CD4-positive, alpha-beta T cell treated with Interleukin-15 for 1 hour (primary cell): ENCODE measurements at regions not wholly inside any gene's neighbourhood (a gene's known extent, or its start where the extent isn't known, plus 50 kb on each side); places are given as distances from the start of the nearest gene placed in this dataset.

Experiments
- DNase-seq: peaks from one replicate; pipeline ENCODE4 v3.0.0-alpha.2; 2020

DNA sequence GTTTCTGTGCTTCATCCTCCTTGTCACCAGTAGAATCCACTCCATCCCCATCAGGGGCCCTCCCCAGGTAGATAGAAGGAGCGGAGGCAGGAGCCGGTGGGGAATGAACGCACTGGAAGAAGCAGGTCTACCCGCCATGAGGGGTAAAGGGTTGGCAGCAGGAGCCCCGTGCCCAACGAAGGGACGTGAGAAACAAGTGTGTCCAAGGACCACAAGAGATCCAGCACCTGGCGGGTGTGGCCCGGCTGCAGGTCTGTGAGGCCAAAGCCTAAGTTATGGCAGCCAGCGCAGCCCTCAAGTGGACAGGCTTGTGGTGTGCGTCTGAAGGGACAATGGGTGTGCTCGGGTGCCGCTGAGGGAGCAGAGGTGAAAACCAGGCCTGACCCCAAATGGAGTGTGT is 94.3 kb downstream of the IRX2 start:
- DNase-seq = no peak

DNA sequence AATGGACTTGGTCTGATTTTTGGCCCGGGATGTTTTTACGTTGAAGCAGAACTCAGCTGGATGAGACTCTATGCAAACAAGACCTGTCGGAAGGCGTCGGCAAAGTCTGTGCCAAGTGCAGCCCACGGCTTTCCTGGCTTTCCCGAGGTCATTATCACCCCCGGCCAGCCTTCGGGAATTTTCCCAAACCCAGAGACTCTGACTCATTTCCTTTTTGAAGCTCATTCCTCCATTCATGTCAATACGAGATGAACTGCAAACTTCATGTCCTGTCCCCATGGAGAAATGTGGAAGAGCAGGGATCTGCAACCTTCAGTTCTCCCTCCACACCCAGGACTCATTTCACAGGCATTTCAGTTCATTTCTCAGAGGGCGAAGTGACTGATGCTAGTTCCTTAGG is 95.3 kb downstream of the IRX2 start:
- no peak for DNase-seq

DNA sequence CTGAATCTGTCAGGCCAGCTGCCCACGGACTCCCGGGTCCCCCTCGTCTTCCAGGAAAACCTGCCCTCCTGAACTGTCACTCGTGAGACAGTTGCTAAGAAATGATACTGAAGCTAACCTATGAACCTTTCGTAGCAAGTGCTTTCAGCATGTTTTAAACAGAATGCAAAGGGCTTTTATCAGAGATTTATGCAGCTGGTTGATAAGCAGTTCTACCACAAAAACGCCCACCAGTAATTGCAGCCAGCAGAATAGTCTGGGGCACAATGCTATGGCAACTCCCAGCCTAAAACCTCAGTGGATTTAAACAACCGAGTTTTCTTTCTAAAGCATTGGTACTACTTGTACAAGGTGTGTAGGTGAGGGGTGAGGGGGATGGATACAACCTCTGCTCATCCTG is 97.5 kb downstream of the IRX2 start:
- DNase-seq = no peak

DNA sequence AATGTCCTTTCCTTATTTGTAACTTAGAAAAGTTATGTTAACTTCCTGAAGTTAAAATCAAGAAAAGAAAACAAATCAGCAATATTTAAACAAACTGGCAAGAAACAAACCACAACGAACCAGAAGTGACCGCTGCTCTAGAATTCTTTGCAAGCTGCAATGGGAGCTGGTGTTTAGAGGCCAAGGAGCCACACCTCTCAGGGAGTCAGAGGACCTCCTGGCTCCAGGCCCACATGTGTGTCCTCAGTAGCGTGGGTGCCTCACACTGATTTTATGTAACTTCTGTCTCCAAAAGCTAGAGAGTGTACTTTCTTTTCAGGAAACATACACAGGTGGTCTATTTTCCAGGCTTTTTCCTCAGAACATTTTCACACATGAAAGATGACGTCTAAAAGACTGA is 100.4 kb downstream of the IRX2 start:
- DNase-seq = no peak

DNA sequence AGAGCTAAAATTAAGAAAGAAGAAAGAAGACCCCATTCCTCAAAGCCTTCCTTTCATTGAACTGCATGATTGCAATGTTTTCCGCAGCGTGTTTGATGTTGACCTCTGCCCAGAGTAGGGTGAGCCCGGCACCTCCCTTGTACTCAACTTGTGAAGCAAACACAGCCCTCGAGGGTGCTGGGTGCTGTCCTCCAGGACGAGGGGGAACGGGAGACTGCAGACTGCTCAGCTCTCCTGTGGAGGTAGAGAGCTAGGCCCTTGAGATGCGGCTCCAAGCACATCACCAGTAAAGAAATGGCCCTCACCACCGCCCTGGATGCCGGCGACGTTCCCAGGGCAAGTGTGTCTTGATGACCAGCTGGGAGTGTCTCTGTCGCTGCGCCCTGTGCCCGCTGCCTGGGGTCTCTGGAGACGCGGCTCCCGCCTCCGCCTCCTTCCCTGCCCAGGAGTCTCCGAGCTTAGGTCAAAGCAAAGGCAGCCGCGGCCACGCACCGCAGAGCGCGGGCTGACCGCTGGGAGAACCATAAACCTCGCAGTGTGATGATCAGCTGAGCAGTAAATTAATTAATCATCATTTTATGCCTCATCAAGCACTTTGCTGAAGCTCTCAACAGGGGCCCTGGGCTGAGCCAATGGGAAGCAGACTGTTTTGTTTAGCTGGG is 108.7 kb downstream of the IRX2 start:
- no peak for DNase-seq

DNA sequence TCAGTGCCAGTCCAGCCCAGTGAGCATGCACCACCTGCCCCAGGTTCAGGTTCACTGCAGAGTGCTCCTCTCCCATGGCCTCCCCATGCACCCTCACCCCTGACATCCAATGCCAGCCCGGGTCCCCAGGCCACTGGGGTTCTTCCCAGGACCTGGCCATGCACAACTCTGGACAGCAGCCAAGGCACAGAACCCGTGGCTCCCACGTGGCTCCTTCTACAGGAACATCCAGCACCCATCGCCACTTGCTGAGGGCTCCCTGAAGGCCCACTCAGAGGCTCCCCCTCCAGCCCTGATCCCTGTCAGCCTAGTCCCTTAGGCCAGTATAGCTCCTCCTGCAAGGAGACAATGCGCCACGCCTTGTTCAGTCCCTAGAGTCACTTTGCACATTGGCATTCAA is 110.8 kb downstream of the IRX2 start:
- DNase-seq = no peak

DNA sequence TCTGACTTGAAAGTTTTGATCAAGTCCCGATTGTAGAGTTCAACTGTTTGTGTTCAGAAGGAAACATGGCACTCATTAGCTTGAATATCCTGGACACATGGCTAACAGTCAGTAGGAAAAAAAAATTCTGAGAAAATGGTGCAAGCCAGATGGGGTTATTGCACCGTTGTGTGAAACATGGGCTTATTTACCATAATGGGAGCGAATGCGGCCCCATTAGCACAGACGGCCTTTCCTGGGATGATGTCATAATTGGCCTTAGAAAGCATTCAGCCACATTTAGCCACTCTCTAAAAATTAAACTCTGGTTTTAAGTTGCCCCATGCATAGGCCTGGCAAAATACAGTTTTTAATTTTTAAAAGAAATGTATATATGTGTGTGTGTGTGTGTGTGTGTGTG is 112.1 kb downstream of the IRX2 start:
- DNase-seq = no peak

DNA sequence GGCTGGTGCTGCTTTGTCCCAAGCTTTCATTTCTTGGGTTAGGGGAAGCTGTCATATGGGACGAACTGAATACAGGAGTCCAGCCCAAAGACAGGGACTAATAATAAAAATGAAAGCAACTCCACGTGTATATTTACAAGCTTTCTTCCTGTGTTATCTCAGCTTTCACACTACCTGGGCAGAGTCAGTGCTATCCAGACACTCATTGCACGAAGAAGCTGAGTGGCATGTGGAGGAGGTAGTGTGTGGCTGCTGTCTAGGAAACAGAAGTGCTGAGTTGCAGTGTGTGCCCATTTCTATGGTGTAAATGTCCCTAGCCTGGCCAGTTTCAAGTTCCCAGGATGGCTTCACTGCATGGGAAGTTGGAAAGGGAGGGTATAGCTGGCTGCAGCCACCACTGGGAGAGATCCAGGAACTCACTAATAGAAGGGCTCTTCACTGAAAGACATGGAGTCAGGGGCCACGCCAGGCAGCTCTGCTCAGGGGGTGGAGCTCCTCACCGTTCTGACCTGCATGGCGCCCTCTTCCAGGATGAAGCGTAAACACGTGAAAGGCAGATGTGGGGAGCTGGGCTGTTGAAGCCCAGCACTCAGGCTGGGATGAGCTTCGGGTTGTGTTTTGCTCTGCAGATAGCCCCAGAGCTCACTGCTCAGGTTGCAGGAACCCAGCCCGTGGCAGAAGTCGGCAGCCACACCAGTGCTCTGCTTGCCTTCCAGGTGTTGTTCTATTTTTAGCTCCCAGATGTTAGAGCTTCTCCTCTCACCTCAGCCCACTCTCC is 116.9 kb downstream of the IRX2 start:
- DNase-seq = no peak

DNA sequence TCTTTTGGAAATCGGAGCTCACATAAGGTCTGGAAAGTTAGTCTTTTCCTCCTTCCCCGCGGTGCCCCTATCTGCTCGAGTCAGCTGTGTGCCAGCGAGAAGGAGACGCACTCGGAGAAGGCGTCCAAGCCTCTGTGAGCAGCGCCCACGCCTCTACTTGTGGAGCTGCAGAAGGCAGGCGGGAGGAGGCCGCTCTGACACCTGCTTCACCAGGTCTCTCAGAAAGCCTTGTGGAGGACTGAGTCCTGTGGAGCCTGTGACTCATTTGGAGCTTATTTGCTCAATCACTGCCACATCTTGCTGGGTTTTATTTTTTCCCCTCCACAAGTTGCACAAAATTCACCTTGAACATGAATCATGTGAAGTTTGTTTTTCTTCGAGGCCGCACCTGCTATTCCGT is 117.5 kb downstream of the IRX2 start:
- DNase-seq = no peak

DNA sequence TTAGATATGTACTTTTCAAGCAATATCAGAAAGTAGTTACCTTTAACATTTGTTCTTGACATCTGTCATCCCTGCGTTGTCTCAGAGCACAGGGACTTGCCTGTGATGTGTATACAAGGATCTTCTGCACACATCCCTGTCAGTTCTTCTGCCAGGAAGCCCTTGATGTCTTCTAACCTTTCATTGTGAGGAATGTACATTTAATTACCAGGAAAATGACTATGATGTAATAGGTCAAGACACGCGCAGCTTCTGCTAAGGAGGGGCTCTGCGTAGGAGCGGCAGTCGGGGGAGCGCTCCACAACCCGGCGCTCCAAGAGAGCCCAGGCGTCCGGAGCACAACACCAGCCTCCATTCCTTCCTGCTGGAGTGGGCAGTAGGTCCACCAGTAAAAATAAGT is 119.7 kb downstream of the IRX2 start:
- no peak for DNase-seq

DNA sequence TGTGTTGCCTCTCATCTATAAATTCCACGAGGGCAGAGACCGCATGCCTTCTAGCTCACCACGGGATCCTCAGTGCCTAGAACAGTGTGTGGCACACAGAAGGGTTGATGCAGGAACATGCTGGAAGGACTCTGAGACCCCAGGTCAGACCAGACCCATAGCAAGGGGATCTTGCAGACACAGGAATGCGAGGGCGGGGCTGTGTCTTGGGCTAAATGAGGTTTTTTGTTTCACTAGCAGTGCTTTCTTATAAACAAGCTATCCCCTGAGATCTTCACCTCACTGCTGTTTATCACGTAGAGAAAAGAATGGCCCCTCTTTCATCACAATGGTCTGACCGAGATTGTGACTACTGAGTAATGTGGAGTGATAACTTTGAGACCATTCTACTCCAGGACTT is 122.4 kb downstream of the IRX2 start:
- no peak for DNase-seq

DNA sequence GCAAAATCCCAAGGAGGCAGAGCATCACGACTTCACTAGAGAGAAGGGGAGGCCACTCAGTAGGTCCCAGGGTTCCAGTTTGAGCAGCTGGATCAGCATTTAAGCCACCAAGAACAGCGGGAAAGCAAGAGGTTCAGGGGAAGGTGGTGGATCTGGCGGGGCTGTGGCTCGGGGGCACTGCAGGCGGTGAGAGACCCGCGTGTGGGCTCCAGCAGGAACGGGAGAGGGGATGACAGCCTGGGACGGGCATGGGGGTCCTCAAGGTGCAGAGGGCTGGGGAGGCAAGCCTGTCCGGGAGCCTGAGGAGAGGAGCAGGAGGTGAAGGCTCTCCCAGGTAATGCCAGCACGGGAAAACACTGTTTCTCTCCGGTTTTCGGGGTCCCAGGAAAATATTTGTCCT is 123.6 kb downstream of the IRX2 start:
- no peak for DNase-seq

DNA sequence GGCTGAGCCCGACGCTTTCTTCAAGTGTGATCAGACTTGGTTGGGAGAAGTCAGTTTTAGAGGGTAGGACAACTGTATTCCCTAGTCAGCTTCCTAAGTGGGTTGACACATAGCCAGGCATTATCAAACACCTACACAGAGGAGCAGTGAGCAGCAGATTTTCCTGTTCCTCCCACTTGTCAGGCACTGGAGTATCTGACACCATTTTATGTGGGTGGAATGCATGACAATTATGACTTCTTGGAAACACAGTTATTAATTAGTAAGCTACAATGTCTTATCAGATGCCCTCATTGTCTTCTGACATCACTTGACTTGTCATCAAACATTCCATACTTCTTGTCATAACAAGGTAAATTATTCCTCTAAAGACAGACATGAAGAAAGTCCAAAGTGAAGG is 124.9 kb downstream of the IRX2 start:
- no peak for DNase-seq

DNA sequence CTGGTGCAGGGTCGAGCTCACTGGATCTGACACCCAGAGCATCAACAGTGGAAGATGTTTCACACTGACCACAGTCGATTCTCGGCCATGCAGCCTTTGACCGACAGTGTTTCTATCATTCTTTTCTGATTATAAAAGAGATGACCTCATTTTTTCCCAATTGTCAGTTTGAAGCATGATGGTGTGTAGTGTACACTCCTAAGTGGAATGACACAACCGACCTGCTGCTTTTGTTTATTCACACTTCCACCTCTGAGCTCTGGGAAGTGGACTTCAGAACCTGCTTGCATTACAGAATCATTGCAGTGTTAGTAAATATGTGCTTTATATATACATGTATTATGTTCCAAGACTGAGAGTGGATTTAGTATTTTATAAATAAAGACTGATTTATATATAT is 128.6 kb downstream of the IRX2 start:
- DNase-seq = no peak

DNA sequence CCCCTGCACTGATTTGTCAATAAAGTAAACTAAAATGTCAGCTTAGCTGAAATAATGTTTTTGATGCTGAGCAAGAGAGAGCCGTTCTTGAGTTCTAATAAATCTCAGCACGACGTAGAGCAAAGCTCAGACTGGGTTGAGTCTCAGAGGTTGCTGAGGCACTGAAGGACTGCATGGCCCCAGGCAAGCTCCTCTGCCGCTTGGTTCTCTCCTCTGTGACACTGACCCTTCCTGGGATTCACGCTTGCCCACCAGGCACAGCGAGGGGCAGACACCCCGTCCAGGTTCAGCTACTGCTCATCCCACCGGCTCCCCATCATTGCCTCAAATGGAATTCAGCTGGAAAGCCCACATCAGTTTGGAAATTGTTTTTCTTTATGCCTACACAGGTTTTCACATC is 129.8 kb downstream of the IRX2 start:
- no peak for DNase-seq

DNA sequence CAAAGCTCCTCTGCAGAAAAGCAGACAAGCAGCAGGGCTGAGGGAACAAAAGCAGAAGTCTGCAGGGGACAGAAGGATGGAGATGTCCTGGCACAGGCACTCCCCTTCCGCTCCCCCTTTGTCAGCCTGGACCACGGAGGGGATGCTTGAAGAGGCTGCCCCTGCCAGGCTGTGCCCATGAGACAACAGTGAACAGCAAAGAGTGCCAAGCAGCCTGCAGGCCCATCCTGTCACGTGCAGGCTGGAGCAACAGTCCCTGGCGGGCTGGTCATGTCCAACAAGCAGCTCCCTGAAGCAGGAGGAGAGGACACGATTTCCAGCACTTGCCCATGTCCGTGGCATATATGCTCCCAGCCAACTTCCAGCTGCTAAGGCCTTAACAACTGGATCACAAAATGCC is 132.3 kb downstream of the IRX2 start:
- no peak for DNase-seq

DNA sequence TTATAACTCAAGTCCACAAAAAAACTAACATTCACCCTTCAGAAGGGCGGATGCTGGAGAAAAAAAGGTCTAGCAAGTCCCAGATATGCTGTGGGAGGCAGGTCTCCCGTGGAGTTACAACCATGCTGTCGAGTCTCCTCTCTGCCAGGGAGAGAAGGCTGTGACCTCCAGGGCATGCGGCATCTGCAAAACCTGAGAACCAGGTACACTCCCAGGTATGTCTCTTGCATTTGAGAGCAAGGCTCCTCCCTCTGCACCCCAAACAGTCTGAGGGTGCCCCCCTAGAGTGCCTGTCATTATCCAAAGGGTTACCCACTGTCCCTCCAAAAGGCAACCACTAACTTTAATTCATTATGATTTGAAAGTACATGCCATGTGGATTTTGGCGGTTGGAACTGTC is 134.0 kb downstream of the IRX2 start:
- DNase-seq = no peak

DNA sequence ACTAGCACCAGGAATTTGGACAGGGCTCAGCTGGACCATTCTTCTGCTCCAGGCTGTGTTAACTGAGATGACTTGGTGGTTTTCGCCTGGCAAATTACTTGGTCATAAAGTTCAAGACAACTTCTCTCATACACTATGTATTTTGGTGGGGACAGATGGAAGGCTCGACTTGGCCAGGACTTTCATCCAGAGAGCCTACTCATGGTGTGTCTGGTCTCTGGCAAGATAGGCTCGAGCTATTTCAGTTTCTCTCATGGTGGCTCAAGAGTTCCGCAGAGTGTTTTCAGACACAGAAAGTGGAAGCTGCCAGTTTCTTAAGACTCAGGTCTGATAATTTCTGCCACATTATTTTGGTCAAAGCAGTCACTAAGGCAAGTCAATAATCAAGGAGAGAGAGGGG is 135.6 kb downstream of the IRX2 start:
- no peak for DNase-seq

DNA sequence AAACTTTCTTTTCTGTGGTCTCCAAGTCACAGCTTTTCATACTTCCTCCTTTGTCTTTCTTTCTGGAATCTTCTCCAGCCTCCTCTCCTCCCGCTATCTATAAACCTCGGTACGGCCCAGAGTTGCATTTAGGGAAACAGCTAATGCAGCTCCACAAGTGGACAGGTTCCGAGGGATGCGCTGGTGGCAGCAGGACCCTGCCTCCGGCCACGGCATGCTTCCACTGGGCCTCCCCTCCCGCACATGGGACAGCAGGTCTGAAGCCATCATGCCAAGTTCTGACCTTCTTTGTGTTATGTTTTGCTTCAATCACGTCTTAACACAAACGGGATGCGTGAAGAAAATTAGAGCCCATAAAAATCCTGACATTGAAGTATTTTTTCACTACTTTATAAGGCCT is 136.9 kb downstream of the IRX2 start:
- DNase-seq = no peak

DNA sequence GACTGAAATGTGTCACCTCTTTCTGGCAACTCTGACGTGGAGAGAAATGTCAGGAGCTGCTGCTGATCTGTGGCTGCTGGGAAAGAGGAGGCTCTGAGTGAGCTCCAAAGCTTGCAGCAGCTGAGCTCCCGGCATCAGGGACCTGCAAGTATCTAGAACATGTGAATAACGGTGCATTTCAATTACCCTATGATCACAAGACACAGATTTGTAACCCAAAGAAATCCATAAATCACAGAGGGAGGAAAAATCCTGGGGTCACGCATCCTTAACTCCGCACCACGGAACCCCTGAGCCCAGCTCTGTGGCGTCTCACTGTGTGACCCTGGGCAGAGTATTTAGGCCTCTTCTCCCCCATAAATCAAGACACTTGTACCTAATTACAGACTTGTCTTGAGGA is 139.8 kb downstream of the IRX2 start:
- DNase-seq = no peak

DNA sequence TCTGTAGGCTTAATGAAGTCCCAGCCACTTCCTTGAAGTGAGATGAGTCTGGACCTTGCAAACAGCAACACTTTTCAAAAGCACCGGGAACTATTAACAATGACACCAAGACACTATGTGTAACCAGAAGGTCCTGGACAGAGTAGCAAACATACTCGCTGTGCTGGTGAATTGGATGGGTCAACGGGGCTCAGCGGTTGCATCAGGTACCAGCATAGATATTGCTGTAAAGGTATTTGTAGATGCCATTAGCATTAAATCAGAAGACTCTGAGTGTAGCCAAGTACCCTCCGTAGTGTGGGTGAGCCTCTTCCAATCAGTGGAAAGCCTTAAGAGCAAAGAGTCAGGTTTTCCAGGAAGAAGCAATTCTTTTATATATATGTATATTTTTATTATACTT is 140.5 kb downstream of the IRX2 start:
- no peak for DNase-seq

DNA sequence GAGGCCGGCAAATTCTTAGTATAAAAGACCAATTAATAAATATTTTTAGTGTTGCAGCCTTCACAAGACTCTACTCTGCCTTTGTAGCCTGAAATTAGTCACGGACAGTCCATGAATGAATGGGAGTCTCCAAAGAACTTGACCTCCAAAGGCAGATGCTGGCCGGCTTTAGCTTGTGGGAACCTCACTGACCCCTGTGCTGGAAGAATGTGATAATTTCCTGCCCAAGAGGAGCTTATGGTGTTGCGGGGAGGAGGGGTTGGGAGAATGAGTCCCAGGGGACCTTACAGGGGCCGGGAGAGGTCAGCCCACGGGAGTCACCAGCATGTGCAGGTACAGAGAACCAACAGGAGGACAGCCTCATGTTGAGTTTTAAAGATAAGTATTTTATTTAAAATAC is 143.1 kb downstream of the IRX2 start:
- DNase-seq = no peak

DNA sequence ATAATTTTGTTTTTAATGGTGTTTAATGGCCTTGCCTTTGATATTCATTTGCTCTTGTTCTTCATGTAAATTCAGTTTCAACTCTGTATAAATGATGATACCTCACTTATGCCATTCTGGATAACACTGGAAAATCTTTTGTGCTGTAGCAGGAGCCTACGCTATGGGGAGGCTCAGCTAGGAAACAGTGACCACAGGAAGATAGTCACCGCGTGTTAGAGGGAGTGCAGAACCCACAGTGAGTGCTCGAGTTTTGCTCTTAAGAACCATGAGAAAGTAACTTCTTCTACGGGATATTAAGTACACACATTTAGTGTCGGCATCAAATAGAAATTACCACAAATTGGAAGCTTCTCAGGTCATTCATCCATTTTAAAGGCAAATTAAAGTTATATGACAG is 143.9 kb downstream of the IRX2 start:
- DNase-seq = no peak

DNA sequence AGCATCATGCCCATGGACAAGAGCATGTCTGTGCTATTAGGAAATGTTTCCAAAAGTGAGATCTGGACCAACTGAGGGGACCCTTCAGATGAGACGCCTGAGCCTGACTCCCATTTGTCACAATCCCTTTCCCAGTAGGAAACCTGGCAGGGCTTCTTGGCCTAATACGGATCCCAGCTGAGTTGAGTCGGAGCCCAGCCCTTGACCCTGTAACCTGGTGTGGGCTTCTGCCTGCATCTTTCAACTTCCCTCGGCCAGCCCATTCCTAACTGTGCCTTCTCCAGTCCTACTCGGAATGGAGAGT is 148.3 kb downstream of the IRX2 start:
- DNase-seq = no peak
